ENCODE measurements at regions not wholly inside any gene's neighbourhood (a gene's known extent, or its start where the extent isn't known, plus 50 kb on each side); places are given as distances from the start of the nearest gene placed in this dataset.

- no peak overlapping the region for H4K91ac ChIP-seq (ENCODE audit: low read depth, low read length)
- H2AK5ac ChIP-seq (ENCODE audit: low read length): no peak overlapping the region
- H3K9ac ChIP-seq (ENCODE audit: low read length): no peak overlapping the region
- H2BK120ac ChIP-seq (ENCODE audit: insufficient read depth, low read length, poor library complexity): no peak overlapping the region
- WGBS (ENCODE audit: extremely low coverage, insufficient coverage, insufficient read length): no CpG with 5 or more reads among the region's 2 CpGs
- H3K27me3 ChIP-seq (ENCODE audit: insufficient read depth, low read length): no peaks in the 10 kb centered on the region
- H3K4me1 ChIP-seq (ENCODE audit: control insufficient read depth in 1 of 2, insufficient read depth in 2 of 2, low read length in 2 of 2): no peaks in the 10 kb centered on the region
- no peak overlapping the region for H3K4me3 ChIP-seq (ENCODE audit: low read depth, low read length)
- no peak overlapping the region for H3K18ac ChIP-seq (ENCODE audit: low read length)
- no peak overlapping the region for H2AFZ ChIP-seq (ENCODE audit: insufficient read depth, low read length, poor library complexity)
- no peak overlapping the region for H3K23ac ChIP-seq (ENCODE audit: low read length)
- H4K8ac ChIP-seq (ENCODE audit: low read depth, low read length): no peak overlapping the region
- no peak overlapping the region for H3K27ac ChIP-seq (ENCODE audit: low read depth, low read length)
- H3K14ac ChIP-seq (ENCODE audit: low read length): no peak overlapping the region
- no peaks in the 10 kb centered on the region for H3K79me1 ChIP-seq (ENCODE audit: low read length)
- no peak overlapping the region for H2BK5ac ChIP-seq (ENCODE audit: low read depth, low read length, poor library complexity)
- H3K4me2 ChIP-seq (ENCODE audit: low read length): no peak overlapping the region
- H3K9me3 ChIP-seq (ENCODE audit: insufficient read depth, low read depth, low read length): no peaks in the 10 kb centered on the region
- no peak for DNase-seq
- H2BK12ac ChIP-seq (ENCODE audit: low read length): no peak overlapping the region
- H3K79me2 ChIP-seq (ENCODE audit: control insufficient read depth, insufficient read depth, low read length, poor library complexity): no peaks in the 10 kb centered on the region
- no peak overlapping the region for H3K4ac ChIP-seq (ENCODE audit: low read depth, low read length)
- H3K36me3 ChIP-seq (ENCODE audit: control insufficient read depth in 1 of 2, insufficient read depth in 2 of 2, low read length in 2 of 2): no peaks in the 10 kb centered on the region
- no peak overlapping the region for H4K12ac ChIP-seq (ENCODE audit: low read depth, low read length)
Measured at GRCh38 chr5:35364350-35364749, 134.1 kb upstream of the PRLR start.

- H2BK120ac ChIP-seq (ENCODE audit: insufficient read depth, low read length, poor library complexity): no peak overlapping the region
- H3K9ac ChIP-seq (ENCODE audit: low read length): no peak overlapping the region
- H2AK5ac ChIP-seq (ENCODE audit: low read length): no peak overlapping the region
- no peak overlapping the region for H3K4me3 ChIP-seq (ENCODE audit: low read depth, low read length)
- H3K27ac ChIP-seq (ENCODE audit: low read depth, low read length): no peak overlapping the region
- no peak overlapping the region for H3K4ac ChIP-seq (ENCODE audit: low read depth, low read length)
- no peak overlapping the region for H3K18ac ChIP-seq (ENCODE audit: low read length)
- no peaks in the 10 kb centered on the region for H3K4me1 ChIP-seq (ENCODE audit: control insufficient read depth in 1 of 2, insufficient read depth in 2 of 2, low read length in 2 of 2)
- H2BK5ac ChIP-seq (ENCODE audit: low read depth, low read length, poor library complexity): no peak overlapping the region
- H3K36me3 ChIP-seq (ENCODE audit: control insufficient read depth in 1 of 2, insufficient read depth in 2 of 2, low read length in 2 of 2): no peaks in the 10 kb centered on the region
- H3K9me3 ChIP-seq (ENCODE audit: insufficient read depth, low read depth, low read length): no peaks in the 10 kb centered on the region
- H2AFZ ChIP-seq (ENCODE audit: insufficient read depth, low read length, poor library complexity): no peak overlapping the region
- H3K79me1 ChIP-seq (ENCODE audit: low read length): no peaks in the 10 kb centered on the region
- no peak overlapping the region for H4K12ac ChIP-seq (ENCODE audit: low read depth, low read length)
- H3K4me2 ChIP-seq (ENCODE audit: low read length): no peak overlapping the region
- H4K91ac ChIP-seq (ENCODE audit: low read depth, low read length): no peak overlapping the region
- H3K79me2 ChIP-seq (ENCODE audit: control insufficient read depth, insufficient read depth, low read length, poor library complexity): no peaks in the 10 kb centered on the region
- no peak overlapping the region for H2BK12ac ChIP-seq (ENCODE audit: low read length)
- no peaks in the 10 kb centered on the region for H3K27me3 ChIP-seq (ENCODE audit: insufficient read depth, low read length)
- H4K8ac ChIP-seq (ENCODE audit: low read depth, low read length): no peak overlapping the region
- DNase-seq: no peak
- H3K23ac ChIP-seq (ENCODE audit: low read length): no peak overlapping the region
- no CpG with 5 or more reads among the region's 4 CpGs for WGBS (ENCODE audit: extremely low coverage, insufficient coverage, insufficient read length)
- H3K14ac ChIP-seq (ENCODE audit: low read length): no peak overlapping the region
Measured at GRCh38 chr5:35363387-35363965, 133.2 kb upstream of the PRLR start.

- Histone ChIP-seq H3K9me3 (ENCODE audit: insufficient read depth, low read depth, low read length) (no peaks in the 10 kb centered on the region), H4K8ac (ENCODE audit: low read depth, low read length) (no peak overlapping the region), H3K4me2 (ENCODE audit: low read length) (no peak overlapping the region), H3K18ac (ENCODE audit: low read length) (no peak overlapping the region), H4K12ac (ENCODE audit: low read depth, low read length) (no peak overlapping the region), H3K4ac (ENCODE audit: low read depth, low read length) (no peak overlapping the region), H3K4me1 (ENCODE audit: control insufficient read depth in 1 of 2, insufficient read depth in 2 of 2, low read length in 2 of 2) (no peaks in the 10 kb centered on the region), H2AFZ (ENCODE audit: insufficient read depth, low read length, poor library complexity) (no peak overlapping the region), H3K27me3 (ENCODE audit: insufficient read depth, low read length) (no peaks in the 10 kb centered on the region), H3K9ac (ENCODE audit: low read length) (no peak overlapping the region), H3K36me3 (ENCODE audit: control insufficient read depth in 1 of 2, insufficient read depth in 2 of 2, low read length in 2 of 2) (no peaks in the 10 kb centered on the region), H3K14ac (ENCODE audit: low read length) (no peak overlapping the region), H3K79me1 (ENCODE audit: low read length) (no peaks in the 10 kb centered on the region), H2BK120ac (ENCODE audit: insufficient read depth, low read length, poor library complexity) (no peak overlapping the region), H3K79me2 (ENCODE audit: control insufficient read depth, insufficient read depth, low read length, poor library complexity) (no peaks in the 10 kb centered on the region), H3K27ac (ENCODE audit: low read depth, low read length) (no peak overlapping the region), H2AK5ac (ENCODE audit: low read length) (no peak overlapping the region), H2BK5ac (ENCODE audit: low read depth, low read length, poor library complexity) (no peak overlapping the region), H3K23ac (ENCODE audit: low read length) (no peak overlapping the region), H3K4me3 (ENCODE audit: low read depth, low read length) (no peak overlapping the region), H4K91ac (ENCODE audit: low read depth, low read length) (no peak overlapping the region), H2BK12ac (ENCODE audit: low read length) (no peak overlapping the region)
- WGBS (ENCODE audit: extremely low coverage, insufficient coverage, insufficient read length): no CpG with 5 or more reads among the region's 2 CpGs
- DNase-seq: no peak
Measured at GRCh38 chr5:35362772-35363171, 132.5 kb upstream of the PRLR start.

GRCh38 chr5:35360671-35361070 lies 130.4 kb upstream of the PRLR start:
- Histone ChIP-seq H3K27ac (ENCODE audit: low read depth, low read length) (no peak overlapping the region), H3K18ac (ENCODE audit: low read length) (no peak overlapping the region), H3K4me2 (ENCODE audit: low read length) (no peak overlapping the region), H3K4me1 (ENCODE audit: control insufficient read depth in 1 of 2, insufficient read depth in 2 of 2, low read length in 2 of 2) (no peaks in the 10 kb centered on the region), H4K12ac (ENCODE audit: low read depth, low read length) (no peak overlapping the region), H2AK5ac (ENCODE audit: low read length) (no peak overlapping the region), H3K9me3 (ENCODE audit: insufficient read depth, low read depth, low read length) (no peaks in the 10 kb centered on the region), H3K9ac (ENCODE audit: low read length) (no peak overlapping the region), H3K4me3 (ENCODE audit: low read depth, low read length) (no peak overlapping the region), H3K14ac (ENCODE audit: low read length) (no peak overlapping the region), H3K27me3 (ENCODE audit: insufficient read depth, low read length) (no peaks in the 10 kb centered on the region), H4K8ac (ENCODE audit: low read depth, low read length) (no peak overlapping the region), H4K91ac (ENCODE audit: low read depth, low read length) (no peak overlapping the region), H2BK5ac (ENCODE audit: low read depth, low read length, poor library complexity) (no peak overlapping the region), H2AFZ (ENCODE audit: insufficient read depth, low read length, poor library complexity) (no peak overlapping the region), H3K79me1 (ENCODE audit: low read length) (no peaks in the 10 kb centered on the region), H3K36me3 (ENCODE audit: control insufficient read depth in 1 of 2, insufficient read depth in 2 of 2, low read length in 2 of 2) (no peaks in the 10 kb centered on the region), H2BK120ac (ENCODE audit: insufficient read depth, low read length, poor library complexity) (no peak overlapping the region), H3K23ac (ENCODE audit: low read length) (no peak overlapping the region), H2BK12ac (ENCODE audit: low read length) (no peak overlapping the region), H3K4ac (ENCODE audit: low read depth, low read length) (no peak overlapping the region), H3K79me2 (ENCODE audit: control insufficient read depth, insufficient read depth, low read length, poor library complexity) (no peaks in the 10 kb centered on the region)
- no CpG with 5 or more reads among the region's 3 CpGs for WGBS (ENCODE audit: extremely low coverage, insufficient coverage, insufficient read length)
- no peak for DNase-seq

All from trophoblast cell (in vitro differentiated cells and primary cell).